Psoas muscle (tissue), 7 donors: ENCODE measurements at regions not wholly inside any gene's neighbourhood (a gene's known extent, or its start where the extent isn't known, plus 50 kb on each side); places are given as distances from the start of the nearest gene placed in this dataset.

Experiments
- ATAC-seq, 4 donors: fragments of 200-7000 bp; cut with Tn5 transposase; one replicate each; pipeline ENCODE4 v1.9.1; 2020; ENCODE audit warnings: moderate library complexity in 3 of 4, mild to moderate bottlenecking in 2 of 4
- DNase-seq, 2 donors: peaks; one replicate each; pipeline ENCODE4 v3.0.0-alpha.2; 2020
- H3K27ac ChIP-seq: fragments of 200-600 bp; one replicate; pipeline ENCODE4 v1.8.0; 2022
- H3K27me3 ChIP-seq, 3 donors: fragments of 200-600 bp in 1 of 3; one replicate each; pipeline versions ENCODE4 v1.6.1 to v1.8.0; 2013 to 2022; ENCODE audit warnings: low read length in 2 of 3, mild to moderate bottlenecking in 2 of 3, moderate library complexity in 1 of 3; ENCODE audit not compliant: insufficient read depth in 3 of 3
- H3K36me3 ChIP-seq, 2 donors: fragments of 200-600 bp in 1 of 2; one replicate each; pipeline versions ENCODE4 v1.6.1 to v1.8.0; 2013 to 2022; ENCODE audit warnings: low read depth in 1 of 2, mild to moderate bottlenecking in 1 of 2, moderate library complexity in 1 of 2; ENCODE audit not compliant: insufficient read depth in 1 of 2
- H3K4me1 ChIP-seq: fragments of 200-600 bp; one replicate; pipeline ENCODE4 v1.8.0; 2022
- H3K4me3 ChIP-seq: fragments of 200-600 bp; one replicate; pipeline ENCODE4 v1.8.0; 2022; ENCODE audit warnings: mild to moderate bottlenecking
- H3K9me3 ChIP-seq: fragments of 200-600 bp; one replicate; pipeline ENCODE4 v1.8.0; 2022
- CTCF ChIP-seq: fragments of 200-600 bp; IDR thresholded peaks from one replicate; pipeline ENCODE4 v1.8.0; 2022; ENCODE audit warnings: antibody characterized with exemption
- WGBS, 3 donors: extraction: QIAGEN DNeasy Blood & Tissue Kit; methylation state at CpG; one replicate each; pipeline versions ENCODE4 v1.1.6 to v1.1.7; 2013; 5-methylcytosine and 5-hydroxymethylcytosine counted together
- intact Hi-C, 2 donors: fragments of 100-400 bp; cut with DNase I; formaldehyde crosslinking; loops; one replicate each; pipeline versions ENCODE4 v1.11.0 to v1.14.2; 2022
- donor health status: healthy with polysubstance abuse.
- donor health status: DM: no; HTN: no; CAD: no; lungs with moderate emphysema.
- donor health status: Bipolar disorder and iron deficiency.
- donor health status: healthy.
- donor health status: DM: yes; HTN: yes; CAD: no.
- donor health status: DM: no; HTN: no; CAD: no.
- donor health status: DM: yes; HTN: yes; CAD: no.

GRCh38 chr11:109205312-109205711 lies 216.7 kb upstream of the C11orf87 start:
- H3K36me3 ChIP-seq = no peaks in the 10 kb centered on the region
- no peaks in the 10 kb centered on the region for H3K4me1 ChIP-seq
- H3K4me3 ChIP-seq = no peak overlapping the region
- 86 to 94% (median 93%) methylated on average over 1 of the region's 1 CpG for WGBS, 3 donors
- no peaks in the 10 kb centered on the region for H3K27me3 ChIP-seq
- H3K27ac ChIP-seq = no peak overlapping the region
- no peak for ATAC-seq
- H3K9me3 ChIP-seq = no peaks in the 10 kb centered on the region
- TF ChIP-seq CTCF = no peak
- DNase-seq = no peak
- intact Hi-C loops = no loop called here

DNA sequence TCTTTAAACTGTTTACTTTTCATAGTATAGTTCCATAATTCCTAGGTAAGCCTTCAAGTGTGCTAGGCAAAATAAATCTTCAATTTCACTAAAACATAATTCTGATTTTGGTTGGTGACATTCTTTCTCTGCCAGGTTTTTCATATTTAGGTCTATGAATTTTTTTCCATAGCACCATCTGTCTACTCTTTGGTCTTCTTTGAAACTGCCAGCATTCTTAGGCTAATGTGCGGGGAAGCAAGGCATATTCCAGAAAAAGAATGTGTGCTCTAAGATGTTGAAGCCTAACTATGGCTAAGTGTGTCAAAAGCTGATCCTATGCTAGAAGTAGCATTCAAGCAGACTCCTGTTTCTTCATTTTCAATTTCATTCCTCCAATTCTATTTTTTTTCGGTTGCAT lies 213.9 kb upstream of the C11orf87 start:
- H3K9me3 ChIP-seq = peaks cover 7% of the 10 kb centered on the region
- H3K27ac ChIP-seq = no peak overlapping the region
- no peak for TF ChIP-seq CTCF
- no peaks in the 10 kb centered on the region for H3K27me3 ChIP-seq
- H3K36me3 ChIP-seq = no peaks in the 10 kb centered on the region
- no peaks in the 10 kb centered on the region for H3K4me1 ChIP-seq
- no peak overlapping the region for H3K4me3 ChIP-seq
- ATAC-seq = no peak
- WGBS, 3 donors = 43 to 71% (median 60%) methylated on average over 2 of the region's 2 CpGs
- intact Hi-C loops = no loop called here
- no peak for DNase-seq

DNA sequence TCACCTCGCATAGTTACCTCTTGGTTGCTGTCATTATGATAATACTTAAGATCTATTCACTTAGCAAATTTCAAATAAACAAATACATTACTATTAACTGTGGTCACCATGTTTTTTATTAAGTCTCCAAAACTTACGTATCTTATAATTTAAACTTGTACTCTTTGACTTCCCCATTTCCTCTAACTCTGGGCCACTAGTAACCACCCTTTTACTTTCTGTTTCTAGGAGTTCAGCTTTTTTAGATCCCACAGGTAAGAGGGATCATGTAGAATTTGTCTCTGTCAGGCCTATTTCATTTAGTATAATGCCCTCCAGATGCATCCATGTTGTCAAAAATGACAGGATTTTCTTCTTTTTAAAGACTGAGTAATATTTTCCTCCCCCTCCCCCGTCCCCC lies 212.4 kb upstream of the C11orf87 start:
- ATAC-seq (no peak), DNase-seq (no peak)
- Histone ChIP-seq H3K27ac (no peak overlapping the region), H3K4me1 (no peaks in the 10 kb centered on the region), H3K27me3 (no peaks in the 10 kb centered on the region), H3K4me3 (no peak overlapping the region), H3K9me3 (peaks cover 7% of the 10 kb centered on the region), H3K36me3 (no peaks in the 10 kb centered on the region)
- intact Hi-C loops = no loop called here
- no peak for TF ChIP-seq CTCF
- 89 to 90% (median 90%) methylated on average over 3 of the region's 3 CpGs for WGBS, 3 donors

DNA sequence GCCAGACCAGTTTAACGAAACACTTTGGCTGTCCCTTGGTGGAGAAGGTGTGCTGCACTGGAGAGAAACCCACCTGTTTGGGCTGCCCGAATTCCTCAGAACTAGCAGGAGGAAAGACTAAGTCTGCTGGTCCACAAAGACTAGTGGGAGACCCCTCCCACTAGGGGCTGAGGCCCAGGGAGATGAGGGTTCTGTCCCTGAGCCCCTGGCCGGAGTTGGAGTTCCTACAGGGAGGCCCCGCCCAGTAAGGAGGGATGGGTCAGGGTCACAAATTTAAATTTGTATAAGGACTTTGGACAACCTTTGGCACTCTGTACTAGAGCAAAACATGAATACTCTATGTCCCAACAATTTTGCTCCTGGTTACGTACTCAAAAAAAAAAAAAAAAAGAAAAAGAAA lies 200.8 kb upstream of the C11orf87 start:
- DNase-seq = no peak
- no peak for ATAC-seq

More for the DNA sequence above, 200.8 kb upstream of the C11orf87 start:
- H3K4me3 ChIP-seq = no peak overlapping the region
- no peaks in the 10 kb centered on the region for H3K36me3 ChIP-seq
- 89 to 97% (median 91%) methylated on average over 5 of the region's 5 CpGs for WGBS, 3 donors
- H3K4me1 ChIP-seq = no peaks in the 10 kb centered on the region
- no peak for TF ChIP-seq CTCF
- no peaks in the 10 kb centered on the region for H3K27me3 ChIP-seq
- no peak overlapping the region for H3K27ac ChIP-seq
- intact Hi-C loops = no loop called here
- no peaks in the 10 kb centered on the region for H3K9me3 ChIP-seq
